Stomach (tissue), 4 donors: ENCODE measurements at regions not wholly inside any gene's neighbourhood (a gene's known extent, or its start where the extent isn't known, plus 50 kb on each side); places are given as distances from the start of the nearest gene placed in this dataset.

Experiments
- POLR2A ChIP-seq, 4 donors: fragments of 450-650 bp; IDR thresholded peaks; one replicate each; pipeline ENCODE4 v1.6.1; 2016; ENCODE audit warnings: antibody characterized with exemption in 4 of 4, control low read depth in 2 of 4, mild to moderate bottlenecking in 1 of 4, moderate library complexity in 1 of 4
- POLR2AphosphoS5 ChIP-seq, 3 donors: sonication (generic); formaldehyde crosslinking; IDR thresholded peaks; one replicate each; pipeline ENCODE4 v1.6.1; 2016; ENCODE audit warnings: antibody characterized with exemption in 3 of 3
- TF ChIP-seq, protein P1 (sequence below), 7 experiments: fragments of 450-650 bp in 4 of 7; fragments of 200-600 bp in 3 of 7; sonication (generic) in 3 of 7; IDR thresholded peaks; one replicate each; pipeline ENCODE4 v1.5.1; 2016 to 2019; ENCODE audit warnings: antibody characterized with exemption in 7 of 7, control low read depth in 2 of 7, mild to moderate bottlenecking in 1 of 7

DNA sequence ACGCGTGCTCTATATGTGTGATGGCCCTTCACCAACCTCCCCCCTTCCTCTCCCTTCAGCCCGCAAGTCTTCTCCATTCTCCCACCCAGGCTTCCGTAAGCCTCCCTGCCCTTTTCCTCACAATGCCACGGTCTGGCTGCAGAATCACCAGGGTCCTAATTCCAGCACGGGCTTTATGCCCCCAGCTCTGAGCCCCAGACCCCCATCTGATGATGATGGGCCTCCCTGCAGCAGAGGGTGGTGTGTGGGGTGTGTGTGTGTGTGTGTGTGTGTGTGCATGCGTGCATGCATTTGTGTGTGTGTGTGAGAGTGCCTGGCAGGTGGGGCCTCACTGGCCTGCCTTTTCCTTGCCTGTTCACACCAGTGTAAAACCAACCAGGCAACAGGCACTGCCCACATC lies 109.9 kb downstream of the OAT start:
- no peak for TF ChIP-seq POLR2A (IDR thresholded peaks at IDR 0.05)
- no peak for TF ChIP-seq POLR2AphosphoS5 (IDR thresholded peaks at IDR 0.05)
- TF ChIP-seq, protein P1, sequence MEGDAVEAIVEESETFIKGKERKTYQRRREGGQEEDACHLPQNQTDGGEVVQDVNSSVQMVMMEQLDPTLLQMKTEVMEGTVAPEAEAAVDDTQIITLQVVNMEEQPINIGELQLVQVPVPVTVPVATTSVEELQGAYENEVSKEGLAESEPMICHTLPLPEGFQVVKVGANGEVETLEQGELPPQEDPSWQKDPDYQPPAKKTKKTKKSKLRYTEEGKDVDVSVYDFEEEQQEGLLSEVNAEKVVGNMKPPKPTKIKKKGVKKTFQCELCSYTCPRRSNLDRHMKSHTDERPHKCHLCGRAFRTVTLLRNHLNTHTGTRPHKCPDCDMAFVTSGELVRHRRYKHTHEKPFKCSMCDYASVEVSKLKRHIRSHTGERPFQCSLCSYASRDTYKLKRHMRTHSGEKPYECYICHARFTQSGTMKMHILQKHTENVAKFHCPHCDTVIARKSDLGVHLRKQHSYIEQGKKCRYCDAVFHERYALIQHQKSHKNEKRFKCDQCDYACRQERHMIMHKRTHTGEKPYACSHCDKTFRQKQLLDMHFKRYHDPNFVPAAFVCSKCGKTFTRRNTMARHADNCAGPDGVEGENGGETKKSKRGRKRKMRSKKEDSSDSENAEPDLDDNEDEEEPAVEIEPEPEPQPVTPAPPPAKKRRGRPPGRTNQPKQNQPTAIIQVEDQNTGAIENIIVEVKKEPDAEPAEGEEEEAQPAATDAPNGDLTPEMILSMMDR (IDR thresholded peaks at IDR 0.05): no peak
